WERI-Rb-1 (cell line): ENCODE measurements at regions not wholly inside any gene's neighbourhood (a gene's known extent, or its start where the extent isn't known, plus 50 kb on each side); places are given as distances from the start of the nearest gene placed in this dataset.
"Not testable (repeated sequence)": the region's sequence is repeated elsewhere in the genome, so short reads cannot be mapped to it uniquely, and the experiment has no call there.

Source experiments
- DNase-seq: peaks from one replicate; pipeline ENCODE4 v3.0.0-alpha.2; 2020
- H3K27ac ChIP-seq: fragments of 250-450 bp; sonication (Bioruptor Pico); 2 replicates; pipeline ENCODE4 v1.5.1; 2020; ENCODE audit warnings: mild to moderate bottlenecking, moderate library complexity
- H3K27me3 ChIP-seq: fragments of 250-450 bp; sonication (Bioruptor Pico); 2 replicates; pipeline ENCODE4 v1.5.1; 2021; ENCODE audit warnings: mild to moderate bottlenecking, low read depth, moderate library complexity; ENCODE audit not compliant: insufficient read depth, severe bottlenecking
- H3K36me3 ChIP-seq: fragments of 250-450 bp; sonication (Bioruptor Pico); 2 replicates; pipeline ENCODE4 v1.5.1; 2020; ENCODE audit warnings: mild to moderate bottlenecking, moderate library complexity
- H3K4me3 ChIP-seq: 2 replicates; pipeline ENCODE4 v1.5.1; 2011; ENCODE audit warnings: low read depth, mild to moderate bottlenecking, control low read depth, low read length
- H3K9me3 ChIP-seq: fragments of 250-450 bp; sonication (Bioruptor Pico); 2 replicates; pipeline ENCODE4 v1.5.1; 2021; ENCODE audit warnings: mild to moderate bottlenecking, moderate library complexity; ENCODE audit not compliant: severe bottlenecking
- CTCF ChIP-seq: IDR thresholded peaks from 2 replicates; pipeline ENCODE4 v1.5.1; 2011; ENCODE audit warnings: low read depth, mild to moderate bottlenecking, control low read depth, inconsistent platforms, low read length

GRCh38 chr5:51802551-51803184 lies 419.4 kb downstream of the ISL1 start:
- Histone ChIP-seq H3K4me3 (no peak overlapping the region), H3K27me3 (peaks cover 23% of the 10 kb centered on the region), H3K36me3 (no peaks in the 10 kb centered on the region), H3K27ac (no peak overlapping the region), H3K9me3 (no peaks in the 10 kb centered on the region)
- TF ChIP-seq CTCF = no peak
- DNase-seq = no peak

- TF ChIP-seq CTCF = no peak
- no peak for DNase-seq
- H3K27ac ChIP-seq = no peak overlapping the region
- no peaks in the 10 kb centered on the region for H3K36me3 ChIP-seq
- no peak overlapping the region for H3K4me3 ChIP-seq
- H3K27me3 ChIP-seq = peaks cover 33% of the 10 kb centered on the region
- H3K9me3 ChIP-seq = no peaks in the 10 kb centered on the region
Observed at GRCh38 chr5:51806677-51807076, 423.4 kb downstream of the ISL1 start.

- no peak overlapping the region for H3K27ac ChIP-seq
- no peaks in the 10 kb centered on the region for H3K9me3 ChIP-seq
- H3K36me3 ChIP-seq = no peaks in the 10 kb centered on the region
- no peak overlapping the region for H3K4me3 ChIP-seq
- H3K27me3 ChIP-seq = peaks cover 27% of the 10 kb centered on the region
- TF ChIP-seq CTCF = no peak
- DNase-seq = no peak
Observed at GRCh38 chr5:51810592-51810991, 427.3 kb downstream of the ISL1 start.

GRCh38 chr5:51811883-51812471 lies 428.7 kb downstream of the ISL1 start:
- H3K4me3 ChIP-seq = no peak overlapping the region
- TF ChIP-seq CTCF = no peak
- peaks cover 33% of the 10 kb centered on the region for H3K27me3 ChIP-seq
- H3K36me3 ChIP-seq = no peaks in the 10 kb centered on the region
- no peak for DNase-seq
- no peaks in the 10 kb centered on the region for H3K9me3 ChIP-seq
- no peak overlapping the region for H3K27ac ChIP-seq

GRCh38 chr5:51814817-51815216 lies 431.6 kb downstream of the ISL1 start:
- not testable (repeated sequence) for H3K36me3 ChIP-seq, H3K4me3 ChIP-seq, H3K27ac ChIP-seq, H3K9me3 ChIP-seq, DNase-seq
- peaks cover 35% of the 10 kb centered on the region for H3K27me3 ChIP-seq

- no peak overlapping the region for H3K4me3 ChIP-seq
- peaks cover 47% of the 10 kb centered on the region for H3K27me3 ChIP-seq
- no peaks in the 10 kb centered on the region for H3K36me3 ChIP-seq
- DNase-seq = no peak
- H3K27ac ChIP-seq = no peak overlapping the region
- H3K9me3 ChIP-seq = no peaks in the 10 kb centered on the region
- no peak for TF ChIP-seq CTCF
Observed at GRCh38 chr5:51816427-51816826, 433.2 kb downstream of the ISL1 start.
